Muscle layer of colon (tissue), 2 donors: ENCODE measurements at regions not wholly inside any gene's neighbourhood (a gene's known extent, or its start where the extent isn't known, plus 50 kb on each side); places are given as distances from the start of the nearest gene placed in this dataset.

Source experiments
- H3K27ac ChIP-seq: one replicate; pipeline ENCODE4 v1.7.0; 2013; ENCODE audit warnings: low read depth, mild to moderate bottlenecking, low read length, moderate library complexity
- H3K27me3 ChIP-seq, 2 donors: one replicate each; pipeline ENCODE4 v1.7.0; 2013; ENCODE audit warnings: low read length in 2 of 2, mild to moderate bottlenecking in 2 of 2; ENCODE audit not compliant: insufficient read depth in 2 of 2, control insufficient read depth in 1 of 2
- H3K36me3 ChIP-seq: one replicate; pipeline ENCODE4 v1.7.0; 2013; ENCODE audit warnings: mild to moderate bottlenecking, low read length; ENCODE audit not compliant: insufficient read depth
- H3K4me1 ChIP-seq: one replicate; pipeline ENCODE4 v1.7.0; 2013; ENCODE audit warnings: mild to moderate bottlenecking, low read length; ENCODE audit not compliant: insufficient read depth
- H3K4me3 ChIP-seq, 2 donors: one replicate each; pipeline ENCODE4 v1.7.0; 2013; ENCODE audit warnings: low read length in 2 of 2, low read depth in 1 of 2, mild to moderate bottlenecking in 1 of 2, moderate library complexity in 1 of 2
- H3K9ac ChIP-seq: one replicate; pipeline ENCODE4 v1.7.0; 2013; ENCODE audit warnings: low read length
- H3K9me3 ChIP-seq: one replicate; pipeline ENCODE4 v1.7.0; 2013; ENCODE audit warnings: mild to moderate bottlenecking, low read length
- donor health status: abdominal sarcoma.
- donor health status: Adenocarcinoma of cecum.

DNA sequence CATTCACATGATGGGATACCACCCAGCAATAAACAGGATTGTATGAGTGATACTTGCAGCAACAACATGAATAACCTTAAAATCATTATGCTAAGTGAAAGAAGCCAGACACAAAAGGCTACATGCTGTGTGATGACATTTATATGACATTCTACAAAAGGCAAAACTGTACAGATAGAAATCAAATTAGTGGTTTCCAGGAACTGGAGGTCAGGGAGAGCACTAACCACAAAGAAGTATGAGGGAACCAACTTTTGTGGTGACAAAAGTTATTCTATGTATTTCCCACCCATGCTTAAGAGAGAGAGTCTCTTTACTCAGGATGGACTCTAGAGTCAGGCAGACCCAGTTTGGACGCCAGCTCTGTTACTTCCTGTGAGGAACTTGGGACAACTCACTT is 364.5 kb upstream of the DAB1 start:
- H3K27me3 ChIP-seq: no peaks in the 10 kb centered on the region
- no peaks in the 10 kb centered on the region for H3K4me1 ChIP-seq
- H3K36me3 ChIP-seq: no peaks in the 10 kb centered on the region
- no peaks in the 10 kb centered on the region for H3K9me3 ChIP-seq
- H3K4me3 ChIP-seq: no peak overlapping the region
- no peak overlapping the region for H3K27ac ChIP-seq
- no peak overlapping the region for H3K9ac ChIP-seq

GRCh38 chr1:57784356-57784755 is 360.5 kb upstream of the DAB1 start:
- no peaks in the 10 kb centered on the region for H3K27me3 ChIP-seq
- no peaks in the 10 kb centered on the region for H3K4me1 ChIP-seq
- H3K27ac ChIP-seq: no peak overlapping the region
- no peak overlapping the region for H3K9ac ChIP-seq
- no peaks in the 10 kb centered on the region for H3K9me3 ChIP-seq
- no peak overlapping the region for H3K4me3 ChIP-seq
- no peaks in the 10 kb centered on the region for H3K36me3 ChIP-seq

- Histone ChIP-seq H3K9me3 (no peaks in the 10 kb centered on the region), H3K9ac (no peak overlapping the region), H3K27me3 (no peaks in the 10 kb centered on the region), H3K36me3 (no peaks in the 10 kb centered on the region), H3K4me1 (no peaks in the 10 kb centered on the region), H3K27ac (no peak overlapping the region), H3K4me3 (no peak overlapping the region)
Measured at GRCh38 chr1:57782357-57782756, 358.5 kb upstream of the DAB1 start.

- Histone ChIP-seq H3K27me3 (no peaks in the 10 kb centered on the region), H3K36me3 (no peaks in the 10 kb centered on the region), H3K4me1 (no peaks in the 10 kb centered on the region), H3K9ac (no peak overlapping the region), H3K4me3 (no peak overlapping the region), H3K27ac (no peak overlapping the region), H3K9me3 (no peaks in the 10 kb centered on the region)
Measured at GRCh38 chr1:57772580-57773195, 348.8 kb upstream of the DAB1 start.

GRCh38 chr1:57770772-57771171 is 346.9 kb upstream of the DAB1 start:
- Histone ChIP-seq H3K4me1 (no peaks in the 10 kb centered on the region), H3K9ac (no peak overlapping the region), H3K4me3 (no peak overlapping the region), H3K9me3 (no peaks in the 10 kb centered on the region), H3K27me3 (no peaks in the 10 kb centered on the region), H3K36me3 (no peaks in the 10 kb centered on the region), H3K27ac (no peak overlapping the region)

- no peaks in the 10 kb centered on the region for H3K27me3 ChIP-seq
- H3K36me3 ChIP-seq: no peaks in the 10 kb centered on the region
- H3K9ac ChIP-seq: no peak overlapping the region
- no peaks in the 10 kb centered on the region for H3K4me1 ChIP-seq
- H3K27ac ChIP-seq: no peak overlapping the region
- H3K4me3 ChIP-seq: no peak overlapping the region
- no peaks in the 10 kb centered on the region for H3K9me3 ChIP-seq
Measured at GRCh38 chr1:57770236-57770635, 346.4 kb upstream of the DAB1 start.

GRCh38 chr1:57761628-57762027 is 337.8 kb upstream of the DAB1 start:
- Histone ChIP-seq H3K4me3 (no peak overlapping the region), H3K27ac (no peak overlapping the region), H3K4me1 (no peaks in the 10 kb centered on the region), H3K9me3 (no peaks in the 10 kb centered on the region), H3K27me3 (no peaks in the 10 kb centered on the region), H3K9ac (no peak overlapping the region), H3K36me3 (no peaks in the 10 kb centered on the region)

GRCh38 chr1:57752843-57753242 is 329.0 kb upstream of the DAB1 start:
- H3K4me3 ChIP-seq: no peak overlapping the region
- no peak overlapping the region for H3K27ac ChIP-seq
- H3K27me3 ChIP-seq: no peaks in the 10 kb centered on the region
- H3K4me1 ChIP-seq: no peaks in the 10 kb centered on the region
- no peaks in the 10 kb centered on the region for H3K9me3 ChIP-seq
- H3K9ac ChIP-seq: no peak overlapping the region
- no peaks in the 10 kb centered on the region for H3K36me3 ChIP-seq

GRCh38 chr1:57748719-57749118 is 324.9 kb upstream of the DAB1 start:
- no peak overlapping the region for H3K4me3 ChIP-seq
- no peaks in the 10 kb centered on the region for H3K4me1 ChIP-seq
- H3K9me3 ChIP-seq: no peaks in the 10 kb centered on the region
- no peak overlapping the region for H3K9ac ChIP-seq
- no peak overlapping the region for H3K27ac ChIP-seq
- H3K27me3 ChIP-seq: no peaks in the 10 kb centered on the region
- H3K36me3 ChIP-seq: no peaks in the 10 kb centered on the region

DNA sequence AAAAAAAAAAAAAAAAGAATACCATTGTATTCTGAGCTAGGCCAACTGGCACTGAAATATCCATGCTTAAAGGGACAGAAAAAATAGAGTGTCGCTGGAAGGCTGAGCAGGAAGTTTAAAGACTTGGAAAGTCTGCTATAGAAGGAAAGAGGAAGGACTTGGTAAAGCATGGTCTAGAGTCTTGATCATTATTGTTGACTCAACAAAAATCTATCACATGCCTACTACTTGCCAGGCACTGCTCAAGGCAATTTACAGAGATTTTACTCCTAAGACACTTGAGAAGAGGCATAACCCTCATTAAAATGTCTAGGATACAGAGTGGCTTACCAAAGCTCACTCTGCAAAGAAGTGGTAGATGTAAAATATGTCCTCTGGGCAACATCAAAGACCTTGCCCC is 324.0 kb upstream of the DAB1 start:
- Histone ChIP-seq H3K9ac (no peak overlapping the region), H3K9me3 (no peaks in the 10 kb centered on the region), H3K27ac (no peak overlapping the region), H3K4me3 (no peak overlapping the region), H3K27me3 (no peaks in the 10 kb centered on the region), H3K36me3 (no peaks in the 10 kb centered on the region), H3K4me1 (no peaks in the 10 kb centered on the region)

DNA sequence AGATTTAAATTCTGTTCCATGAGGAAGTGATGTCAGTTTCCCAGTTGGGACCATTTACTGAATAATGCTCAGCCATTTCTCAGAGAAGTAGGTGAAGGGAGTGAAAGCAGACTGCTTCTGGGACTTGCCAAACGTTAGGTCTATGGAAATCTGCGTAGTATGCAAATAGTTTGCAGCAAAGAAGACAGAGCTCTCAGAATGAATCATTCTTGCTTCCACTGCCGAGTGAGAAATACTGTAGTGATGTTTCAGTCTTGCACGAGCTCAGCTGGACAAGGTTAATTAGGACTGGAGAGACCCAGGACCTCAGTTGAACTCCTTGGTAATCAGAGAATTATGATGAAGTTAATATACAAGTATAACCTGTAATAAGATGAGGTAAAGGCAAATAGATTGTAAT is 317.7 kb upstream of the DAB1 start:
- Histone ChIP-seq H3K4me1 (no peaks in the 10 kb centered on the region), H3K27me3 (no peaks in the 10 kb centered on the region), H3K4me3 (no peak overlapping the region), H3K36me3 (no peaks in the 10 kb centered on the region), H3K9me3 (no peaks in the 10 kb centered on the region), H3K27ac (no peak overlapping the region), H3K9ac (no peak overlapping the region)

DNA sequence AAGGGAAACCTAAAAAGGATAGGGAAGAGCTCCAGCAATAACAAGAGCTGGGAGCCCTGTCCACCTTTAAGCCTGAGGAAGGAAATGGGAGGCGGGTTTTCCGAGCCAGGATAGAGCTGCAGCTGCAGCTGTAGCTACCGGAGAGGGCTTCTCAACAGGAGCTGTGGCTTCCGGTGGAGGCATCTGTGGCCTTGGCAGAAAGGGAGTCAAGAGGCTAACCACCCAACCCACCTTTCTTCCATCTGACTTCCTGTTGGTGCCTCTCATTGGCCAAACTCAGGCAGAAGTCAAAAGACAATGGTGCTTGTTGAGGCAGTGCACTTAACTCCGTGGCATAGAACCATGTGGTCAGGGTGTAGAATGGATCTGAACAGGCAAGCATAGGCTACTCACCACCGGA is 313.1 kb upstream of the DAB1 start:
- no peaks in the 10 kb centered on the region for H3K9me3 ChIP-seq
- no peaks in the 10 kb centered on the region for H3K4me1 ChIP-seq
- H3K4me3 ChIP-seq: no peak overlapping the region
- H3K36me3 ChIP-seq: no peaks in the 10 kb centered on the region
- H3K27ac ChIP-seq: no peak overlapping the region
- no peaks in the 10 kb centered on the region for H3K27me3 ChIP-seq
- no peak overlapping the region for H3K9ac ChIP-seq
